H9 (cell line): ENCODE measurements at regions not wholly inside any gene's neighbourhood (a gene's known extent, or its start where the extent isn't known, plus 50 kb on each side); places are given as distances from the start of the nearest gene placed in this dataset.

Experiments used
- DNase-seq: peaks from one replicate; pipeline ENCODE4 v3.0.0-alpha.2; 2017
- H2AFZ ChIP-seq: one replicate; pipeline ENCODE4 v1.6.1; 2013; ENCODE audit warnings: mild to moderate bottlenecking, low read length, control low read depth, moderate library complexity
- H2AK5ac ChIP-seq: 2 replicates; pipeline ENCODE4 v1.6.1; 2013; ENCODE audit warnings: low read length, control low read depth, mixed read lengths; ENCODE audit not compliant: insufficient read length
- H2BK120ac ChIP-seq: one replicate; pipeline ENCODE4 v1.6.1; 2013; ENCODE audit warnings: low read depth, mild to moderate bottlenecking, low read length, control low read depth, inconsistent platforms; ENCODE audit not compliant: poor library complexity, severe bottlenecking
- H2BK12ac ChIP-seq: 2 replicates; pipeline ENCODE4 v1.6.1; 2013; ENCODE audit warnings: low read length, control low read depth, mixed read lengths, low read depth; ENCODE audit not compliant: insufficient read length
- H2BK15ac ChIP-seq: 2 replicates; pipeline ENCODE4 v1.6.1; 2013; ENCODE audit warnings: low read depth, low read length, control low read depth
- H2BK20ac ChIP-seq: one replicate; pipeline ENCODE4 v1.6.1; 2013; ENCODE audit warnings: low read depth, mild to moderate bottlenecking, low read length, control low read depth, inconsistent platforms; ENCODE audit not compliant: poor library complexity, severe bottlenecking
- H2BK5ac ChIP-seq: 2 replicates; pipeline ENCODE4 v1.6.1; 2013; ENCODE audit warnings: low read length, control low read depth, mixed read lengths; ENCODE audit not compliant: insufficient read length
- H3K14ac ChIP-seq: 2 replicates; pipeline ENCODE4 v1.6.1; 2013; ENCODE audit warnings: low read length, control low read depth; ENCODE audit not compliant: insufficient read depth
- H3K18ac ChIP-seq: 2 replicates; pipeline ENCODE4 v1.6.1; 2013; ENCODE audit warnings: low read depth, mild to moderate bottlenecking, mixed read lengths, low read length, control low read depth; ENCODE audit not compliant: insufficient read length
- H3K23ac ChIP-seq: 2 replicates; pipeline ENCODE4 v1.6.1; 2013; ENCODE audit warnings: low read length, control low read depth, mixed read lengths, low read depth; ENCODE audit not compliant: insufficient read length
- H3K23me2 ChIP-seq: 2 replicates; pipeline ENCODE4 v1.6.1; 2013; ENCODE audit warnings: low read depth, mild to moderate bottlenecking, mixed read lengths, low read length, control low read depth; ENCODE audit not compliant: insufficient read length, poor library complexity, severe bottlenecking
- H3K27ac ChIP-seq: 2 replicates; pipeline ENCODE4 v1.5.1; 2013; ENCODE audit warnings: low read length, control low read depth, mixed read lengths, low read depth; ENCODE audit not compliant: insufficient read length
- H3K27me3 ChIP-seq: 2 replicates; pipeline ENCODE4 v1.6.1; 2013; ENCODE audit warnings: low read length, control low read depth, inconsistent platforms; ENCODE audit not compliant: insufficient read depth
- H3K4ac ChIP-seq: 2 replicates; pipeline ENCODE4 v1.6.1; 2013; ENCODE audit warnings: low read depth, mild to moderate bottlenecking, control low read depth, inconsistent platforms, low read length, moderate library complexity
- H3K4me1 ChIP-seq: 2 replicates; pipeline ENCODE4 v1.6.1; 2013; ENCODE audit warnings: low read length, control low read depth, inconsistent platforms; ENCODE audit not compliant: insufficient read depth
- H3K4me2 ChIP-seq: 2 replicates; pipeline ENCODE4 v1.6.1; 2013; ENCODE audit warnings: low read length, control low read depth, mixed read lengths; ENCODE audit not compliant: insufficient read length, insufficient read depth
- H3K56ac ChIP-seq: 2 replicates; pipeline ENCODE4 v1.6.1; 2013; ENCODE audit warnings: low read depth, mild to moderate bottlenecking, mixed read lengths, low read length, control low read depth; ENCODE audit not compliant: insufficient read length
- H3K79me1 ChIP-seq: 2 replicates; pipeline ENCODE4 v1.6.1; 2013; ENCODE audit warnings: low read depth, mild to moderate bottlenecking, moderate library complexity, low read length, control low read depth, inconsistent platforms; ENCODE audit not compliant: insufficient read depth, poor library complexity, severe bottlenecking
- H3K79me2 ChIP-seq: 2 replicates; pipeline ENCODE4 v1.6.1; 2013; ENCODE audit warnings: low read length, control low read depth, inconsistent platforms; ENCODE audit not compliant: insufficient read depth
- H3K9ac ChIP-seq: 2 replicates; pipeline ENCODE4 v1.6.1; 2013; ENCODE audit warnings: low read length, control low read depth, mixed read lengths; ENCODE audit not compliant: insufficient read length; ENCODE audit errors: extremely low read depth
- H3K9me3 ChIP-seq: one replicate; pipeline ENCODE4 v1.6.1; 2013; ENCODE audit warnings: low read depth, low read length, inconsistent platforms; ENCODE audit not compliant: control insufficient read depth
- H3T11ph ChIP-seq: one replicate; pipeline ENCODE4 v1.6.1; 2013; ENCODE audit warnings: mild to moderate bottlenecking, low read length, control low read depth, inconsistent platforms
- H4K20me1 ChIP-seq: one replicate; pipeline ENCODE4 v1.6.1; 2013; ENCODE audit not compliant: control insufficient read depth, insufficient read length, insufficient read depth
- H4K5ac ChIP-seq: 2 replicates; pipeline ENCODE4 v1.6.1; 2013; ENCODE audit warnings: low read depth, mild to moderate bottlenecking, mixed read lengths, low read length, control low read depth; ENCODE audit not compliant: insufficient read length
- H4K8ac ChIP-seq: replicated peaks from 2 replicates; pipeline ENCODE4 v1.6.1; 2013; ENCODE audit warnings: low read length, control low read depth, mixed read lengths, low read depth; ENCODE audit not compliant: insufficient read length
- H4K91ac ChIP-seq: 2 replicates; pipeline ENCODE4 v1.6.1; 2013; ENCODE audit warnings: low read depth, mild to moderate bottlenecking, moderate library complexity, mixed read lengths, low read length, control low read depth; ENCODE audit not compliant: insufficient read length
- H3K27ac Mint-ChIP-seq, 3 experiments: 2 replicates in 2 of 3; 3 replicates in 1 of 3; pipeline ENCODE4 v1.8.0; 2020 to 2021; ENCODE audit warnings: mixed read lengths in 3 of 3, mild to moderate bottlenecking in 1 of 3, moderate library complexity in 1 of 3
- H3K27me3 Mint-ChIP-seq: 2 replicates; pipeline ENCODE4 v1.8.0; 2021; ENCODE audit warnings: low read depth, mild to moderate bottlenecking, moderate library complexity, mixed read lengths
- H3K36me3 Mint-ChIP-seq, 3 experiments: 2 replicates in 2 of 3; 3 replicates in 1 of 3; pipeline ENCODE4 v1.8.0; 2020 to 2021; ENCODE audit warnings: low read depth in 3 of 3, mixed read lengths in 3 of 3; ENCODE audit not compliant: insufficient read depth in 1 of 3
- H3K4me1 Mint-ChIP-seq, 2 experiments: 2 replicates each; pipeline ENCODE4 v1.8.0; 2020; ENCODE audit warnings: mixed read lengths in 2 of 2
- H3K4me3 Mint-ChIP-seq, 2 experiments: 2 replicates in 1 of 2; 3 replicates in 1 of 2; pipeline ENCODE4 v1.8.0; 2020 to 2021; ENCODE audit warnings: mild to moderate bottlenecking in 2 of 2, mixed read lengths in 2 of 2, moderate library complexity in 1 of 2
- H3K9me3 Mint-ChIP-seq, 2 experiments: 2 replicates in 1 of 2; 3 replicates in 1 of 2; pipeline ENCODE4 v1.8.0; 2020; ENCODE audit warnings: mild to moderate bottlenecking in 2 of 2, mixed read lengths in 2 of 2, moderate library complexity in 1 of 2
- CTCF ChIP-seq: fragments of 200-600 bp; sonication (generic); conservative IDR thresholded peaks from 3 replicates; pipeline ENCODE4 v1.8.0; 2021; ENCODE audit warnings: antibody characterized with exemption, mild to moderate bottlenecking
- WGBS: extraction: QIAGEN DNeasy Blood & Tissue Kit; methylation state at CpG from one replicate; pipeline ENCODE4 v1.1.7; 2013; ENCODE audit warnings: missing lambda C conversion rate, low lambda C conversion rate, mixed read lengths; ENCODE audit not compliant: insufficient read length; ENCODE audit errors: extremely low coverage; 5-methylcytosine and 5-hydroxymethylcytosine counted together

GRCh38 chr2:118345465-118345864, 257.2 kb downstream of the INSIG2 start:
- no peak overlapping the region for H3K4me2 ChIP-seq
- H3K79me2 ChIP-seq: no peaks in the 10 kb centered on the region
- no peak overlapping the region for H3K4me3 Mint-ChIP-seq
- no peak overlapping the region for H3K14ac ChIP-seq
- peak overlapping the region; percentile 37 for H2AFZ ChIP-seq
- H3K36me3 Mint-ChIP-seq: peaks cover 0 to 5% (median 0%) of the 10 kb centered on the region in 3 experiments; a peak in 1 of 7 replicates
- H3K27ac ChIP-seq: no peak overlapping the region
- H4K8ac ChIP-seq: no peak overlapping the region
- peaks cover 12% of the 10 kb centered on the region for H3K4me1 ChIP-seq
- no peaks in the 10 kb centered on the region for H4K20me1 ChIP-seq
- no peaks in the 10 kb centered on the region for H3K27me3 ChIP-seq
- H3K79me1 ChIP-seq: no peaks in the 10 kb centered on the region
- no peak overlapping the region for H3K56ac ChIP-seq
- no peak overlapping the region for H2BK5ac ChIP-seq
- H3K18ac ChIP-seq: no peak overlapping the region
- no peaks in the 10 kb centered on the region for H3K23me2 ChIP-seq
- no peak overlapping the region for H4K91ac ChIP-seq
- no peak overlapping the region for H2BK12ac ChIP-seq
- no peak overlapping the region for H3T11ph ChIP-seq
- H3K4me1 Mint-ChIP-seq: peaks cover 13 to 31% of the 10 kb centered on the region in 2 experiments
- no peak overlapping the region for H3K23ac ChIP-seq
- peak overlapping the region; percentile 83 for H2BK20ac ChIP-seq
- WGBS: no CpG with 5 or more reads among the region's 3 CpGs
- no peak overlapping the region for H2AK5ac ChIP-seq
- H3K9ac ChIP-seq: no peak overlapping the region
- no peaks in the 10 kb centered on the region for H3K9me3 ChIP-seq
- TF ChIP-seq CTCF: no peak
- H2BK120ac ChIP-seq: no peak overlapping the region
- H3K27me3 Mint-ChIP-seq: no peaks in the 10 kb centered on the region
- H4K5ac ChIP-seq: no peak overlapping the region
- no peaks in the 10 kb centered on the region for H3K9me3 Mint-ChIP-seq
- H2BK15ac ChIP-seq: no peak overlapping the region
- H3K27ac Mint-ChIP-seq: no peak overlapping the region
- no peak overlapping the region for H3K4ac ChIP-seq
- DNase-seq: no peak
